Dermis microvascular lymphatic vessel endothelial cell (primary cell): ENCODE measurements at regions not wholly inside any gene's neighbourhood (a gene's known extent, or its start where the extent isn't known, plus 50 kb on each side); places are given as distances from the start of the nearest gene placed in this dataset.
"Not testable (repeated sequence)": the region's sequence is repeated elsewhere in the genome, so short reads cannot be mapped to it uniquely, and the experiment has no call there.

Source experiments
- DNase-seq, 2 donors: peaks; one replicate each; pipeline versions ENCODE4 v3.0.0 to v3.0.0-alpha.2; 2010; ENCODE audit warnings: low read depth in 2 of 2

GRCh38 chr3:39558775-39559306 is 91.4 kb downstream of the MOBP start:
- DNase-seq: no peak

GRCh38 chr3:39559543-39559942 is 92.1 kb downstream of the MOBP start:
- DNase-seq: no peak

- DNase-seq: no peak
Observed at GRCh38 chr3:39568508-39568907, 101.0 kb downstream of the MOBP start.

- no peak for DNase-seq
Observed at GRCh38 chr3:39569095-39569494, 101.6 kb downstream of the MOBP start.

GRCh38 chr3:39573392-39573791 is 105.9 kb downstream of the MOBP start:
- DNase-seq: no peak

GRCh38 chr3:39577541-39577940 is 110.1 kb downstream of the MOBP start:
- DNase-seq: no peak

- not testable (repeated sequence) for DNase-seq
Observed at GRCh38 chr3:39586215-39586614, 118.7 kb downstream of the MOBP start.

GRCh38 chr3:39587113-39587512 is 119.6 kb downstream of the MOBP start:
- no peak for DNase-seq

GRCh38 chr3:39590806-39591205 is 123.3 kb downstream of the MOBP start:
- DNase-seq: no peak

GRCh38 chr3:39592311-39593050 is 125.0 kb downstream of the MOBP start:
- peak in 1 of 2 donors; percentile 34 for DNase-seq

- DNase-seq: peak; percentile 68 to 81
Observed at GRCh38 chr3:39593341-39593740, 125.9 kb downstream of the MOBP start.

- DNase-seq: peak; percentile 17 to 44
Observed at GRCh38 chr3:39601241-39601640, 133.8 kb downstream of the MOBP start.

GRCh38 chr3:39605837-39606236 is 138.4 kb downstream of the MOBP start:
- no peak for DNase-seq

- DNase-seq: no peak
Observed at GRCh38 chr3:39626198-39626597, 158.7 kb downstream of the MOBP start.

- DNase-seq: no peak
Observed at GRCh38 chr3:39631136-39631535, 163.7 kb downstream of the MOBP start.

- DNase-seq: peak in 1 of 2 donors; percentile 80
Observed at GRCh38 chr3:39637807-39638206, 170.3 kb downstream of the MOBP start.

- peak; percentile 90 to 99 for DNase-seq
Observed at GRCh38 chr3:39638301-39638700, 170.8 kb downstream of the MOBP start.

GRCh38 chr3:39639344-39640236 is 169.8 kb upstream of the MYRIP start:
- DNase-seq: peak; percentile 80 to 99

GRCh38 chr3:39641274-39641673 is 168.1 kb upstream of the MYRIP start:
- no peak for DNase-seq

- no peak for DNase-seq
Observed at GRCh38 chr3:39644176-39644575, 165.2 kb upstream of the MYRIP start.

- not testable (repeated sequence) for DNase-seq
Observed at GRCh38 chr3:39651256-39651655, 158.2 kb upstream of the MYRIP start.

- no peak for DNase-seq
Observed at GRCh38 chr3:39651993-39652739, 157.2 kb upstream of the MYRIP start.
